ENCODE measurements at regions not wholly inside any gene's neighbourhood (a gene's known extent, or its start where the extent isn't known, plus 50 kb on each side); places are given as distances from the start of the nearest gene placed in this dataset.

DNA sequence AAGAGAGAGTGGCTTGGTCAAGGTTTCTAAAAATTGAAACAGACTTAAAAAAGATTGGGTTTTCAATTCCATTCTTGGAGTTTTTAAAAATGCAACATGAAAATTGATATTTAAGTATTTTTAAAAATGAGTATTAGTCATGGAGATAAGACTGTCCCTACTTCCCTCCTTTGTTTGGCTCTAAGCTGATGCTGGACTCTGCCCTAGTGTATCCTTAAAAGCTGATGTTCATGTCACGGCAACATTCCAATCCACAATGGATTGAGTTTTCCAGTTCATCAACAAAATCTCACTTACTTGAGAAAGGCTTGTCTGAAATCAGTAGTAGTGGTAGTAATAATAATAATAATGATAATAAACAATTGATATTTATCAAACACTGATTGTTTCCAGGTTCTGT lies 119.0 kb upstream of the SLC38A2 start:
- TF ChIP-seq POLR2A (IDR thresholded peaks at IDR 0.05; ENCODE audit: low read depth, low read length) (no peak), POLR2AphosphoS5 (IDR thresholded peaks at IDR 0.05; ENCODE audit: low read depth, low read length) (no peak), TAF1 (IDR thresholded peaks at IDR 0.05; ENCODE audit: borderline replicate concordance, low read depth, low read length) (no peak)

Data from GM12892 (cell line).